HCT116 (cell line): ENCODE measurements at regions not wholly inside any gene's neighbourhood (a gene's known extent, or its start where the extent isn't known, plus 50 kb on each side); places are given as distances from the start of the nearest gene placed in this dataset.

Experiments
- CTCF ChIP-seq, 3 experiments: fragments of 200-600 bp in 1 of 3; sonication (generic) in 1 of 3; IDR thresholded peaks in 2 of 3; conservative IDR thresholded peaks in 1 of 3; 2 replicates each; pipeline ENCODE4 v1.5.1; 2012 to 2017; ENCODE audit warnings: low read depth in 2 of 3, low read length in 2 of 3, antibody characterized with exemption in 1 of 3, borderline replicate concordance in 1 of 3, control low read depth in 1 of 3, mild to moderate bottlenecking in 1 of 3, mixed read lengths in 1 of 3, mixed run types in 1 of 3, moderate library complexity in 1 of 3; ENCODE audit not compliant: insufficient read depth in 1 of 3
- POLR2A ChIP-seq: IDR thresholded peaks from 2 replicates; pipeline ENCODE4 v1.7.0; 2011; ENCODE audit warnings: borderline replicate concordance; ENCODE audit not compliant: insufficient read depth, insufficient read length; ENCODE audit errors: extremely low read depth
- RAD21 ChIP-seq: IDR thresholded peaks from 2 replicates; pipeline ENCODE4 v1.6.1; 2012; ENCODE audit warnings: low read depth, mild to moderate bottlenecking
- SP1 ChIP-seq: IDR thresholded peaks from 2 replicates; pipeline ENCODE4 v1.6.1; 2012; ENCODE audit warnings: low read depth
- YY1 ChIP-seq: IDR thresholded peaks from 2 replicates; pipeline ENCODE4 v1.6.1; 2011; ENCODE audit warnings: low read length, low read depth, moderate library complexity, mild to moderate bottlenecking; ENCODE audit not compliant: insufficient replicate concordance; ENCODE audit errors: extremely low read depth
- ZFX ChIP-seq: fragments of 450-650 bp; IDR thresholded peaks from 2 replicates; pipeline ENCODE4 v1.6.1; 2017
- TF ChIP-seq, protein P1 (sequence below): IDR thresholded peaks from 2 replicates; pipeline ENCODE4 v1.6.1; 2012

- TF ChIP-seq, protein P1, sequence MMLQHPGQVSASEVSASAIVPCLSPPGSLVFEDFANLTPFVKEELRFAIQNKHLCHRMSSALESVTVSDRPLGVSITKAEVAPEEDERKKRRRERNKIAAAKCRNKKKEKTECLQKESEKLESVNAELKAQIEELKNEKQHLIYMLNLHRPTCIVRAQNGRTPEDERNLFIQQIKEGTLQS: no peak
- TF ChIP-seq SP1 (no peak), CTCF (IDR thresholded peaks at IDR 0.05 in 2 of 3, conservative IDR thresholded peaks at IDR 0.05 in 1 of 3; ENCODE audit: borderline replicate concordance in 1 of 3, insufficient read depth in 1 of 3, low read depth in 2 of 3, low read length in 2 of 3) (no peak), YY1 (no peak), POLR2A (no peak), RAD21 (no peak), ZFX (no peak)
These were observed 315.2 kb downstream of the FIGN start for GRCh38 chr2:163420604-163421003.
